ENCODE measurements at regions not wholly inside any gene's neighbourhood (a gene's known extent, or its start where the extent isn't known, plus 50 kb on each side); places are given as distances from the start of the nearest gene placed in this dataset.

DNA sequence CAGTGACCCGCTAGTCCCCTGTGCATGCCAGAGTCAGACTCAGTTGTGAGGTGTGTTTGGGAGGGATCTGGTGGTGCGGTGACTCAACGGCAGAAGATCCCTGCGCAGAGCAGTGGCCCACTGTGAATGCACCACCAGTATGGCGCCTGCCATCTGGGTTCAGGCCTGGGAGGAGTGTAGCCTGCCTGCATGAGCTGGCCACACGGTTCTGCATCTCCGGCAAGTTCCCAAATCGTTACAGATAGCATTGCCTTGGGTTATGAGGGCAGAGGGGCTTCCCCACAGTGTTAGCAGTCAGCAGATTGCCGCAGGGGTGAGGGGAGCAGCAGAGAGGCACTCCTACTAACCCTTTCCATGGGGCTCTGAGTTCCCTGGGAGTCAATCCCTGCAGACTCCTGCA is 629.6 kb downstream of the TLL1 start:
- ChIA-PET RAD21 (ENCODE audit: low non-redundant PET in 1 of 2, low total read pairs in 2 of 2, uncharacterized antibody in 2 of 2, unreplicated experiment in 2 of 2) (no interaction called here), POLR2A (no interaction called here), CTCF (interaction anchor here (1.4 kb wide), 1 partner anchor 13 kb away, joined by 4 read pairs; no protein-coding TSS in a partner anchor)
- no peak for TF ChIP-seq EZH2phosphoT487 (IDR thresholded peaks at IDR 0.05; ENCODE audit: borderline replicate concordance)
- no peak for TF ChIP-seq TCF7L2 (IDR thresholded peaks at IDR 0.05; ENCODE audit: borderline replicate concordance, extremely low read depth, insufficient read depth, insufficient read length)
- TF ChIP-seq, protein P1, sequence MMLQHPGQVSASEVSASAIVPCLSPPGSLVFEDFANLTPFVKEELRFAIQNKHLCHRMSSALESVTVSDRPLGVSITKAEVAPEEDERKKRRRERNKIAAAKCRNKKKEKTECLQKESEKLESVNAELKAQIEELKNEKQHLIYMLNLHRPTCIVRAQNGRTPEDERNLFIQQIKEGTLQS (IDR thresholded peaks at IDR 0.05) = no peak
- TF ChIP-seq EGR1 (IDR thresholded peaks at IDR 0.05; ENCODE audit: low read depth) = no peak
- no peaks in the 10 kb centered on the region for H3K9me3 ChIP-seq (ENCODE audit: control insufficient read depth in 1 of 2, insufficient read depth in 1 of 2, low read depth in 1 of 2, low read length in 2 of 2)
- no peaks in the 10 kb centered on the region for H3K79me2 ChIP-seq (ENCODE audit: insufficient read depth, low read length)
- no peak overlapping the region for H3K9ac ChIP-seq (ENCODE audit: low read length)
- H4K20me1 ChIP-seq (ENCODE audit: insufficient read depth) = no peaks in the 10 kb centered on the region
- H3K27ac ChIP-seq (ENCODE audit: low read depth, low read length) = no peak overlapping the region
- BruUV-seq (replicated peaks) = no TSS peak
- intact Hi-C loops (cut with micrococcal nuclease) = no loop called here
- no peaks in the 10 kb centered on the region for H3K27me3 ChIP-seq (ENCODE audit: insufficient read depth, low read length)
- H2AFZ ChIP-seq (ENCODE audit: low read depth, low read length, poor library complexity, severe bottlenecking) = no peak overlapping the region
- ATAC-seq (no peak), DNase-seq (ENCODE audit: low read depth, low spot score) (no peak)
- no peaks in the 10 kb centered on the region for H3K9me2 ChIP-seq (ENCODE audit: insufficient read depth)
- H3K36me3 ChIP-seq (ENCODE audit: control insufficient read depth in 1 of 2, insufficient read depth in 2 of 2, low read length in 2 of 2) = no peaks in the 10 kb centered on the region
- H3K4me3 ChIP-seq (replicated peaks in 1 of 2; ENCODE audit: low read depth in 1 of 2, low read length in 2 of 2) = no peak overlapping the region
- H3K4me1 ChIP-seq (ENCODE audit: control insufficient read depth in 1 of 2, insufficient read depth in 2 of 2, low read length in 2 of 2) = 0 out of 4 replicates have a peak, but pooled peaks cover 0 to 3% of the 10 kb centered on the region in 2 experiments
- no peak overlapping the region for H3K4me2 ChIP-seq (ENCODE audit: low read length)

- Histone ChIP-seq H2AFZ (ENCODE audit: low read depth, low read length, poor library complexity, severe bottlenecking) (no peak overlapping the region), H3K9ac (ENCODE audit: low read length) (no peak overlapping the region), H3K4me1 (ENCODE audit: control insufficient read depth in 1 of 2, insufficient read depth in 2 of 2, low read length in 2 of 2) (0 out of 4 replicates have a peak, but pooled peaks cover 0 to 3% of the 10 kb centered on the region in 2 experiments), H3K79me2 (ENCODE audit: insufficient read depth, low read length) (no peaks in the 10 kb centered on the region), H3K36me3 (ENCODE audit: control insufficient read depth in 1 of 2, insufficient read depth in 2 of 2, low read length in 2 of 2) (no peaks in the 10 kb centered on the region), H3K27me3 (ENCODE audit: insufficient read depth, low read length) (no peaks in the 10 kb centered on the region), H3K9me2 (ENCODE audit: insufficient read depth) (no peaks in the 10 kb centered on the region), H3K4me3 (replicated peaks in 1 of 2; ENCODE audit: low read depth in 1 of 2, low read length in 2 of 2) (no peak overlapping the region), H3K27ac (ENCODE audit: low read depth, low read length) (no peak overlapping the region), H3K9me3 (ENCODE audit: control insufficient read depth in 1 of 2, insufficient read depth in 1 of 2, low read depth in 1 of 2, low read length in 2 of 2) (no peaks in the 10 kb centered on the region), H4K20me1 (ENCODE audit: insufficient read depth) (no peaks in the 10 kb centered on the region), H3K4me2 (ENCODE audit: low read length) (no peak overlapping the region)
- ChIA-PET POLR2A (no interaction called here), CTCF (no interaction called here), RAD21 (ENCODE audit: low non-redundant PET in 1 of 2, low total read pairs in 2 of 2, uncharacterized antibody in 2 of 2, unreplicated experiment in 2 of 2) (no interaction called here)
- intact Hi-C loops (cut with micrococcal nuclease) = no loop called here
- ATAC-seq (no peak), DNase-seq (ENCODE audit: low read depth, low spot score) (no peak)
- no TSS peak for BruUV-seq (replicated peaks)
- TF ChIP-seq EGR1 (IDR thresholded peaks at IDR 0.05; ENCODE audit: low read depth) (no peak), ZFX (IDR thresholded peaks at IDR 0.05) (no peak), SRF (IDR thresholded peaks at IDR 0.05; ENCODE audit: low read depth) (no peak), SIN3A (IDR thresholded peaks at IDR 0.05; ENCODE audit: low read depth) (no peak), TCF7L2 (IDR thresholded peaks at IDR 0.05; ENCODE audit: borderline replicate concordance, extremely low read depth, insufficient read depth, insufficient read length) (no peak), POLR2A (IDR thresholded peaks at IDR 0.05; ENCODE audit: borderline replicate concordance, extremely low read depth, insufficient read depth, insufficient read length) (no peak), EZH2 (IDR thresholded peaks at IDR 0.05) (no peak), SP1 (IDR thresholded peaks at IDR 0.05; ENCODE audit: low read depth) (no peak), ZNF274 (IDR thresholded peaks at IDR 0.05; ENCODE audit: low read depth, low read length) (no peak), CBX3 (IDR thresholded peaks at IDR 0.05; ENCODE audit: low read depth) (no peak), CEBPB (IDR thresholded peaks at IDR 0.05; ENCODE audit: low read depth) (no peak)
- TF ChIP-seq, protein P1 (IDR thresholded peaks at IDR 0.05) = no peak
- TF ChIP-seq, protein P2, sequence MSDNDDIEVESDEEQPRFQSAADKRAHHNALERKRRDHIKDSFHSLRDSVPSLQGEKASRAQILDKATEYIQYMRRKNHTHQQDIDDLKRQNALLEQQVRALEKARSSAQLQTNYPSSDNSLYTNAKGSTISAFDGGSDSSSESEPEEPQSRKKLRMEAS (IDR thresholded peaks at IDR 0.05) = no peak
- TF ChIP-seq, protein P3, sequence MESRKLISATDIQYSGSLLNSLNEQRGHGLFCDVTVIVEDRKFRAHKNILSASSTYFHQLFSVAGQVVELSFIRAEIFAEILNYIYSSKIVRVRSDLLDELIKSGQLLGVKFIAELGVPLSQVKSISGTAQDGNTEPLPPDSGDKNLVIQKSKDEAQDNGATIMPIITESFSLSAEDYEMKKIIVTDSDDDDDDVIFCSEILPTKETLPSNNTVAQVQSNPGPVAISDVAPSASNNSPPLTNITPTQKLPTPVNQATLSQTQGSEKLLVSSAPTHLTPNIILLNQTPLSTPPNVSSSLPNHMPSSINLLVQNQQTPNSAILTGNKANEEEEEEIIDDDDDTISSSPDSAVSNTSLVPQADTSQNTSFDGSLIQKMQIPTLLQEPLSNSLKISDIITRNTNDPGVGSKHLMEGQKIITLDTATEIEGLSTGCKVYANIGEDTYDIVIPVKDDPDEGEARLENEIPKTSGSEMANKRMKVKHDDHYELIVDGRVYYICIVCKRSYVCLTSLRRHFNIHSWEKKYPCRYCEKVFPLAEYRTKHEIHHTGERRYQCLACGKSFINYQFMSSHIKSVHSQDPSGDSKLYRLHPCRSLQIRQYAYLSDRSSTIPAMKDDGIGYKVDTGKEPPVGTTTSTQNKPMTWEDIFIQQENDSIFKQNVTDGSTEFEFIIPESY (IDR thresholded peaks at IDR 0.05; ENCODE audit: extremely low read depth, insufficient replicate concordance, low read length) = no peak
- TF ChIP-seq, protein P4, sequence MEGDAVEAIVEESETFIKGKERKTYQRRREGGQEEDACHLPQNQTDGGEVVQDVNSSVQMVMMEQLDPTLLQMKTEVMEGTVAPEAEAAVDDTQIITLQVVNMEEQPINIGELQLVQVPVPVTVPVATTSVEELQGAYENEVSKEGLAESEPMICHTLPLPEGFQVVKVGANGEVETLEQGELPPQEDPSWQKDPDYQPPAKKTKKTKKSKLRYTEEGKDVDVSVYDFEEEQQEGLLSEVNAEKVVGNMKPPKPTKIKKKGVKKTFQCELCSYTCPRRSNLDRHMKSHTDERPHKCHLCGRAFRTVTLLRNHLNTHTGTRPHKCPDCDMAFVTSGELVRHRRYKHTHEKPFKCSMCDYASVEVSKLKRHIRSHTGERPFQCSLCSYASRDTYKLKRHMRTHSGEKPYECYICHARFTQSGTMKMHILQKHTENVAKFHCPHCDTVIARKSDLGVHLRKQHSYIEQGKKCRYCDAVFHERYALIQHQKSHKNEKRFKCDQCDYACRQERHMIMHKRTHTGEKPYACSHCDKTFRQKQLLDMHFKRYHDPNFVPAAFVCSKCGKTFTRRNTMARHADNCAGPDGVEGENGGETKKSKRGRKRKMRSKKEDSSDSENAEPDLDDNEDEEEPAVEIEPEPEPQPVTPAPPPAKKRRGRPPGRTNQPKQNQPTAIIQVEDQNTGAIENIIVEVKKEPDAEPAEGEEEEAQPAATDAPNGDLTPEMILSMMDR (IDR thresholded peaks at IDR 0.05 in 2 of 3, conservative IDR thresholded peaks at IDR 0.05 in 1 of 3; ENCODE audit: borderline replicate concordance in 1 of 3, insufficient read depth in 1 of 3, low read depth in 2 of 3, low read length in 2 of 3) = no peak
Measured at GRCh38 chr4:166506051-166506450, 633.0 kb downstream of the TLL1 start.

Measured in HCT116 (cell line).